ENCODE measurements at regions not wholly inside any gene's neighbourhood (a gene's known extent, or its start where the extent isn't known, plus 50 kb on each side); places are given as distances from the start of the nearest gene placed in this dataset.

DNA sequence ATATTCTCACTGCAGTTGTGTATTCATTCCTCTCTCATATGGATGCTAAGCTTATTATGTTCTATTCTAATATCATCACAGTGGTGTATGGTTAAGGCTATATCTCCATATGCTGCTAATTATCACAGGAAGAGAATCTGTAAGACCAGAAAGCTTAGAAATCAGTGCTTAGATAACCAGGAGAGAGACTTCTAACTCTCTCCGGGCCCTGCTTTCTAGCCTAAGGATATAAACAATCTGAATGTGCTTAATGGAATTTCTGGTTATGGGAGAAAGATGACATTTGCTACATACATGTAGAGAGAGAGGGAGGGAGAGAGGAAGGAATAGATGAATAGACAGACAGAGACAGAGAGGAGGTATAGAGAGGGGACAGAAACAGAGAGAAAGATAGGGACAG, 1231.3 kb downstream of the EPHA7 start:
- TF ChIP-seq, protein P1, sequence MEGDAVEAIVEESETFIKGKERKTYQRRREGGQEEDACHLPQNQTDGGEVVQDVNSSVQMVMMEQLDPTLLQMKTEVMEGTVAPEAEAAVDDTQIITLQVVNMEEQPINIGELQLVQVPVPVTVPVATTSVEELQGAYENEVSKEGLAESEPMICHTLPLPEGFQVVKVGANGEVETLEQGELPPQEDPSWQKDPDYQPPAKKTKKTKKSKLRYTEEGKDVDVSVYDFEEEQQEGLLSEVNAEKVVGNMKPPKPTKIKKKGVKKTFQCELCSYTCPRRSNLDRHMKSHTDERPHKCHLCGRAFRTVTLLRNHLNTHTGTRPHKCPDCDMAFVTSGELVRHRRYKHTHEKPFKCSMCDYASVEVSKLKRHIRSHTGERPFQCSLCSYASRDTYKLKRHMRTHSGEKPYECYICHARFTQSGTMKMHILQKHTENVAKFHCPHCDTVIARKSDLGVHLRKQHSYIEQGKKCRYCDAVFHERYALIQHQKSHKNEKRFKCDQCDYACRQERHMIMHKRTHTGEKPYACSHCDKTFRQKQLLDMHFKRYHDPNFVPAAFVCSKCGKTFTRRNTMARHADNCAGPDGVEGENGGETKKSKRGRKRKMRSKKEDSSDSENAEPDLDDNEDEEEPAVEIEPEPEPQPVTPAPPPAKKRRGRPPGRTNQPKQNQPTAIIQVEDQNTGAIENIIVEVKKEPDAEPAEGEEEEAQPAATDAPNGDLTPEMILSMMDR (IDR thresholded peaks at IDR 0.05; ENCODE audit: poor library complexity, severe bottlenecking), result no peak
- TF ChIP-seq, protein P2, sequence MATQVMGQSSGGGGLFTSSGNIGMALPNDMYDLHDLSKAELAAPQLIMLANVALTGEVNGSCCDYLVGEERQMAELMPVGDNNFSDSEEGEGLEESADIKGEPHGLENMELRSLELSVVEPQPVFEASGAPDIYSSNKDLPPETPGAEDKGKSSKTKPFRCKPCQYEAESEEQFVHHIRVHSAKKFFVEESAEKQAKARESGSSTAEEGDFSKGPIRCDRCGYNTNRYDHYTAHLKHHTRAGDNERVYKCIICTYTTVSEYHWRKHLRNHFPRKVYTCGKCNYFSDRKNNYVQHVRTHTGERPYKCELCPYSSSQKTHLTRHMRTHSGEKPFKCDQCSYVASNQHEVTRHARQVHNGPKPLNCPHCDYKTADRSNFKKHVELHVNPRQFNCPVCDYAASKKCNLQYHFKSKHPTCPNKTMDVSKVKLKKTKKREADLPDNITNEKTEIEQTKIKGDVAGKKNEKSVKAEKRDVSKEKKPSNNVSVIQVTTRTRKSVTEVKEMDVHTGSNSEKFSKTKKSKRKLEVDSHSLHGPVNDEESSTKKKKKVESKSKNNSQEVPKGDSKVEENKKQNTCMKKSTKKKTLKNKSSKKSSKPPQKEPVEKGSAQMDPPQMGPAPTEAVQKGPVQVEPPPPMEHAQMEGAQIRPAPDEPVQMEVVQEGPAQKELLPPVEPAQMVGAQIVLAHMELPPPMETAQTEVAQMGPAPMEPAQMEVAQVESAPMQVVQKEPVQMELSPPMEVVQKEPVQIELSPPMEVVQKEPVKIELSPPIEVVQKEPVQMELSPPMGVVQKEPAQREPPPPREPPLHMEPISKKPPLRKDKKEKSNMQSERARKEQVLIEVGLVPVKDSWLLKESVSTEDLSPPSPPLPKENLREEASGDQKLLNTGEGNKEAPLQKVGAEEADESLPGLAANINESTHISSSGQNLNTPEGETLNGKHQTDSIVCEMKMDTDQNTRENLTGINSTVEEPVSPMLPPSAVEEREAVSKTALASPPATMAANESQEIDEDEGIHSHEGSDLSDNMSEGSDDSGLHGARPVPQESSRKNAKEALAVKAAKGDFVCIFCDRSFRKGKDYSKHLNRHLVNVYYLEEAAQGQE (IDR thresholded peaks at IDR 0.05; ENCODE audit: borderline replicate concordance), result no peak
- TF ChIP-seq POLR2AphosphoS5 (IDR thresholded peaks at IDR 0.05), result no peak
